H1 (cell line): ENCODE measurements at regions not wholly inside any gene's neighbourhood (a gene's known extent, or its start where the extent isn't known, plus 50 kb on each side); places are given as distances from the start of the nearest gene placed in this dataset.

Source experiments
- CTCF ChIP-seq, 3 experiments: IDR thresholded peaks; 1 replicate in 2 of 3; 2 replicates in 1 of 3; pipeline versions ENCODE4 v1.5.1 to v1.6.1; 2011; ENCODE audit warnings: low read length in 3 of 3, mild to moderate bottlenecking in 3 of 3, inconsistent platforms in 2 of 3, low read depth in 1 of 3, moderate library complexity in 1 of 3; ENCODE audit not compliant: insufficient read depth in 1 of 3; ENCODE audit errors: control extremely low read depth in 1 of 3
- GABPA ChIP-seq: IDR thresholded peaks from 2 replicates; pipeline ENCODE4 v1.6.1; 2011; ENCODE audit warnings: mild to moderate bottlenecking, low read length, moderate library complexity, borderline replicate concordance; ENCODE audit not compliant: insufficient read depth
- JUN ChIP-seq: IDR thresholded peaks from 2 replicates; pipeline ENCODE4 v1.6.1; 2011; ENCODE audit warnings: low read depth, mild to moderate bottlenecking, improper control_type of control experiment, low read length
- SP1 ChIP-seq: IDR thresholded peaks from 2 replicates; pipeline ENCODE4 v1.6.1; 2011; ENCODE audit warnings: low read depth, low read length

- TF ChIP-seq GABPA (no peak), CTCF (IDR thresholded peaks at IDR 0.05; ENCODE audit: control extremely low read depth in 1 of 3, insufficient read depth in 1 of 3, low read depth in 1 of 3, low read length in 3 of 3) (no peak), SP1 (no peak), JUN (no peak)
These were observed 278.3 kb downstream of the SOX4 start for GRCh38 chr6:21871831-21872230.
